Left ventricle myocardium inferior (tissue), 1 donor: ENCODE measurements at regions not wholly inside any gene's neighbourhood (a gene's known extent, or its start where the extent isn't known, plus 50 kb on each side); places are given as distances from the start of the nearest gene placed in this dataset.

Source experiments
- DNase-seq: peaks from one replicate; pipeline ENCODE4 v3.0.0-alpha.2; 2020
- H3K27ac ChIP-seq: fragments of 200-600 bp; replicated peaks from 2 replicates; pipeline ENCODE4 v1.8.0; 2021
- H3K27me3 ChIP-seq: fragments of 200-600 bp; 2 replicates; pipeline ENCODE4 v1.8.0; 2021; ENCODE audit warnings: low read depth
- H3K36me3 ChIP-seq: fragments of 200-600 bp; 2 replicates; pipeline ENCODE4 v1.8.0; 2021
- H3K4me1 ChIP-seq: fragments of 200-600 bp; 2 replicates; pipeline ENCODE4 v1.8.0; 2021
- H3K4me3 ChIP-seq: fragments of 200-600 bp; 2 replicates; pipeline ENCODE4 v1.8.0; 2021; ENCODE audit warnings: mild to moderate bottlenecking, moderate library complexity
- H3K9me3 ChIP-seq: fragments of 200-600 bp; replicated peaks from 2 replicates; pipeline ENCODE4 v1.8.0; 2021
- CTCF ChIP-seq: fragments of 200-600 bp; IDR thresholded peaks from 2 replicates; pipeline ENCODE4 v1.8.0; 2021; ENCODE audit warnings: antibody characterized with exemption, mild to moderate bottlenecking, borderline replicate concordance
- intact Hi-C: fragments of 100-400 bp; cut with micrococcal nuclease; formaldehyde crosslinking; loops from one replicate; pipeline ENCODE4 v1.11.0; 2022
- donor health status: DM: no; HTN: yes; CAD: no; lungs with severe emphysema.

- H3K27ac ChIP-seq, result no peak overlapping the region
- no peak for TF ChIP-seq CTCF
- H3K4me3 ChIP-seq, result no peak overlapping the region
- H3K4me1 ChIP-seq, result no peaks in the 10 kb centered on the region
- H3K27me3 ChIP-seq, result no peaks in the 10 kb centered on the region
- no peak for DNase-seq
- intact Hi-C loops, result no loop called here
- no peaks in the 10 kb centered on the region for H3K36me3 ChIP-seq
- no peaks in the 10 kb centered on the region for H3K9me3 ChIP-seq
Observed at GRCh38 chr1:78279051-78279450, 211.7 kb upstream of the PTGFR start.

GRCh38 chr1:78280626-78281025 lies 210.1 kb upstream of the PTGFR start:
- Histone ChIP-seq H3K27me3 (no peaks in the 10 kb centered on the region), H3K4me1 (no peaks in the 10 kb centered on the region), H3K36me3 (no peaks in the 10 kb centered on the region), H3K9me3 (no peaks in the 10 kb centered on the region), H3K4me3 (no peak overlapping the region), H3K27ac (no peak overlapping the region)
- no peak for TF ChIP-seq CTCF
- intact Hi-C loops, result no loop called here
- no peak for DNase-seq

GRCh38 chr1:78281580-78281979 lies 209.2 kb upstream of the PTGFR start:
- DNase-seq, result no peak
- Histone ChIP-seq H3K27me3 (no peaks in the 10 kb centered on the region), H3K4me1 (no peaks in the 10 kb centered on the region), H3K4me3 (no peak overlapping the region), H3K27ac (no peak overlapping the region), H3K36me3 (no peaks in the 10 kb centered on the region), H3K9me3 (no peaks in the 10 kb centered on the region)
- intact Hi-C loops, result no loop called here
- no peak for TF ChIP-seq CTCF

- H3K36me3 ChIP-seq, result no peaks in the 10 kb centered on the region
- H3K27me3 ChIP-seq, result no peaks in the 10 kb centered on the region
- intact Hi-C loops, result no loop called here
- no peak overlapping the region for H3K4me3 ChIP-seq
- no peak for DNase-seq
- no peaks in the 10 kb centered on the region for H3K9me3 ChIP-seq
- TF ChIP-seq CTCF, result no peak
- H3K27ac ChIP-seq, result no peak overlapping the region
- H3K4me1 ChIP-seq, result no peaks in the 10 kb centered on the region
Observed at GRCh38 chr1:78283691-78284090, 207.1 kb upstream of the PTGFR start.

- Histone ChIP-seq H3K9me3 (no peaks in the 10 kb centered on the region), H3K36me3 (no peaks in the 10 kb centered on the region), H3K27me3 (no peaks in the 10 kb centered on the region), H3K4me1 (no peaks in the 10 kb centered on the region), H3K27ac (no peak overlapping the region), H3K4me3 (no peak overlapping the region)
- intact Hi-C loops, result no loop called here
- no peak for DNase-seq
- no peak for TF ChIP-seq CTCF
Observed at GRCh38 chr1:78284354-78284753, 206.4 kb upstream of the PTGFR start.

GRCh38 chr1:78286686-78287085 lies 204.1 kb upstream of the PTGFR start:
- intact Hi-C loops, result no loop called here
- no peak for DNase-seq
- Histone ChIP-seq H3K4me3 (no peak overlapping the region), H3K27ac (no peak overlapping the region), H3K4me1 (no peaks in the 10 kb centered on the region), H3K36me3 (no peaks in the 10 kb centered on the region), H3K9me3 (no peaks in the 10 kb centered on the region), H3K27me3 (no peaks in the 10 kb centered on the region)
- TF ChIP-seq CTCF, result no peak
